Activated naive CD4-positive, alpha-beta T cell treated with anti-CD3 and anti-CD28 coated beads, Interleukin-2, amount 10 ng/mL, durations not matched to agents 7 days and 5 days (primary cell): ENCODE measurements at regions not wholly inside any gene's neighbourhood (a gene's known extent, or its start where the extent isn't known, plus 50 kb on each side); places are given as distances from the start of the nearest gene placed in this dataset.

Source experiments
- CTCF ChIA-PET: fragments of 350-600 bp; sonication (Branson Sonifier 250); formaldehyde crosslinking; loops from one replicate; lab custom pipeline; 2021; ENCODE audit warnings: antibody characterized with exemption; lab: Charles Lee
- DNase-seq: peaks from one replicate; pipeline ENCODE4 v3.0.0-alpha.2; 2020
- H3K27ac Mint-ChIP-seq: one replicate; pipeline ENCODE4 v1.8.0; 2021; ENCODE audit warnings: mild to moderate bottlenecking, moderate library complexity, mixed read lengths
- H3K27me3 Mint-ChIP-seq: one replicate; pipeline ENCODE4 v1.8.0; 2021; ENCODE audit warnings: mild to moderate bottlenecking, mixed read lengths
- H3K36me3 Mint-ChIP-seq: one replicate; pipeline ENCODE4 v1.8.0; 2021; ENCODE audit warnings: mixed read lengths
- H3K4me1 Mint-ChIP-seq: one replicate; pipeline ENCODE4 v1.8.0; 2021; ENCODE audit warnings: mixed read lengths
- H3K4me3 Mint-ChIP-seq: one replicate; pipeline ENCODE4 v1.8.0; 2021; ENCODE audit warnings: mild to moderate bottlenecking, moderate library complexity, mixed read lengths
- H3K9me3 Mint-ChIP-seq: one replicate; pipeline ENCODE4 v1.8.0; 2021; ENCODE audit warnings: mixed read lengths

GRCh38 chr12:77686760-77687159 is 143.9 kb upstream of the NAV3 start:
- Mint-ChIP-seq H3K4me3 (no peak overlapping the region), H3K27ac (no peak overlapping the region), H3K36me3 (no peaks in the 10 kb centered on the region), H3K9me3 (no peaks in the 10 kb centered on the region), H3K4me1 (no peaks in the 10 kb centered on the region), H3K27me3 (no peaks in the 10 kb centered on the region)
- CTCF ChIA-PET = no interaction called here
- DNase-seq = no peak

GRCh38 chr12:77685901-77686300 is 144.8 kb upstream of the NAV3 start:
- no peaks in the 10 kb centered on the region for H3K36me3 Mint-ChIP-seq
- no peak overlapping the region for H3K27ac Mint-ChIP-seq
- CTCF ChIA-PET = interaction anchor here (1.4 kb wide), 1 partner anchor 9 kb away, joined by 3 read pairs; no protein-coding TSS in a partner anchor
- no peaks in the 10 kb centered on the region for H3K4me1 Mint-ChIP-seq
- no peak for DNase-seq
- no peak overlapping the region for H3K4me3 Mint-ChIP-seq
- H3K27me3 Mint-ChIP-seq = no peaks in the 10 kb centered on the region
- H3K9me3 Mint-ChIP-seq = no peaks in the 10 kb centered on the region

- peak; percentile 25 for DNase-seq
- Mint-ChIP-seq H3K36me3 (no peaks in the 10 kb centered on the region), H3K27ac (no peak overlapping the region), H3K4me1 (no peaks in the 10 kb centered on the region), H3K9me3 (no peaks in the 10 kb centered on the region), H3K4me3 (no peak overlapping the region), H3K27me3 (no peaks in the 10 kb centered on the region)
- CTCF ChIA-PET = interaction anchor here (1.4 kb wide), 1 partner anchor 10 kb away, joined by 3 read pairs; no protein-coding TSS in a partner anchor
Measured at GRCh38 chr12:77685112-77685511, 145.6 kb upstream of the NAV3 start.

- no peak overlapping the region for H3K4me3 Mint-ChIP-seq
- no peak for DNase-seq
- no peaks in the 10 kb centered on the region for H3K27me3 Mint-ChIP-seq
- H3K36me3 Mint-ChIP-seq = no peaks in the 10 kb centered on the region
- CTCF ChIA-PET = no interaction called here
- H3K4me1 Mint-ChIP-seq = no peaks in the 10 kb centered on the region
- H3K9me3 Mint-ChIP-seq = peaks cover 3% of the 10 kb centered on the region
- no peak overlapping the region for H3K27ac Mint-ChIP-seq
Measured at GRCh38 chr12:77682488-77682887, 148.2 kb upstream of the NAV3 start.

GRCh38 chr12:77681726-77682125 is 149.0 kb upstream of the NAV3 start:
- CTCF ChIA-PET = no interaction called here
- H3K27ac Mint-ChIP-seq = no peak overlapping the region

GRCh38 chr12:77679686-77680085 is 151.0 kb upstream of the NAV3 start:
- no peaks in the 10 kb centered on the region for H3K27me3 Mint-ChIP-seq
- H3K27ac Mint-ChIP-seq = no peak overlapping the region
- CTCF ChIA-PET = no interaction called here
- H3K4me1 Mint-ChIP-seq = no peaks in the 10 kb centered on the region
- H3K36me3 Mint-ChIP-seq = no peaks in the 10 kb centered on the region
- peaks cover 3% of the 10 kb centered on the region for H3K9me3 Mint-ChIP-seq
- DNase-seq = no peak
- H3K4me3 Mint-ChIP-seq = no peak overlapping the region

More at GRCh38 chr12:77681726-77682125, 149.0 kb upstream of the NAV3 start:
- Mint-ChIP-seq H3K27me3 (no peaks in the 10 kb centered on the region), H3K4me1 (no peaks in the 10 kb centered on the region), H3K4me3 (no peak overlapping the region), H3K36me3 (no peaks in the 10 kb centered on the region), H3K9me3 (peaks cover 3% of the 10 kb centered on the region)
- no peak for DNase-seq

- H3K27me3 Mint-ChIP-seq = no peaks in the 10 kb centered on the region
- no peak for DNase-seq
- CTCF ChIA-PET = no interaction called here
- H3K4me3 Mint-ChIP-seq = no peak overlapping the region
- H3K4me1 Mint-ChIP-seq = no peaks in the 10 kb centered on the region
- no peaks in the 10 kb centered on the region for H3K36me3 Mint-ChIP-seq
- H3K27ac Mint-ChIP-seq = no peak overlapping the region
- H3K9me3 Mint-ChIP-seq = peaks cover 3% of the 10 kb centered on the region
Measured at GRCh38 chr12:77678621-77679020, 152.1 kb upstream of the NAV3 start.

GRCh38 chr12:77667101-77667500 is 163.6 kb upstream of the NAV3 start:
- no peak overlapping the region for H3K4me3 Mint-ChIP-seq
- CTCF ChIA-PET = no interaction called here
- DNase-seq = no peak

GRCh38 chr12:77648716-77649115 is 182.0 kb upstream of the NAV3 start:
- peaks cover 1% of the 10 kb centered on the region for H3K9me3 Mint-ChIP-seq
- CTCF ChIA-PET = no interaction called here
- H3K4me3 Mint-ChIP-seq = no peak overlapping the region
- H3K27me3 Mint-ChIP-seq = no peaks in the 10 kb centered on the region
- no peak for DNase-seq
- H3K36me3 Mint-ChIP-seq = no peaks in the 10 kb centered on the region
- H3K4me1 Mint-ChIP-seq = no peaks in the 10 kb centered on the region
- no peak overlapping the region for H3K27ac Mint-ChIP-seq

More at GRCh38 chr12:77667101-77667500, 163.6 kb upstream of the NAV3 start:
- H3K4me1 Mint-ChIP-seq = no peaks in the 10 kb centered on the region
- no peaks in the 10 kb centered on the region for H3K27me3 Mint-ChIP-seq
- peaks cover 10% of the 10 kb centered on the region for H3K9me3 Mint-ChIP-seq
- H3K36me3 Mint-ChIP-seq = no peaks in the 10 kb centered on the region
- H3K27ac Mint-ChIP-seq = no peak overlapping the region

GRCh38 chr12:77645966-77646598 is 184.6 kb upstream of the NAV3 start:
- Mint-ChIP-seq H3K9me3 (no peaks in the 10 kb centered on the region), H3K27me3 (no peaks in the 10 kb centered on the region), H3K36me3 (no peaks in the 10 kb centered on the region), H3K4me3 (no peak overlapping the region), H3K4me1 (no peaks in the 10 kb centered on the region), H3K27ac (no peak overlapping the region)
- CTCF ChIA-PET = no interaction called here
- DNase-seq = no peak

- Mint-ChIP-seq H3K4me3 (no peak overlapping the region), H3K9me3 (no peaks in the 10 kb centered on the region), H3K27me3 (no peaks in the 10 kb centered on the region), H3K4me1 (no peaks in the 10 kb centered on the region), H3K36me3 (no peaks in the 10 kb centered on the region), H3K27ac (no peak overlapping the region)
- CTCF ChIA-PET = no interaction called here
- no peak for DNase-seq
Measured at GRCh38 chr12:77644915-77645605, 185.6 kb upstream of the NAV3 start.

GRCh38 chr12:77642246-77642645 is 188.4 kb upstream of the NAV3 start:
- H3K27ac Mint-ChIP-seq = no peak overlapping the region
- no peaks in the 10 kb centered on the region for H3K4me1 Mint-ChIP-seq
- H3K27me3 Mint-ChIP-seq = no peaks in the 10 kb centered on the region
- no peaks in the 10 kb centered on the region for H3K9me3 Mint-ChIP-seq
- DNase-seq = no peak
- no peaks in the 10 kb centered on the region for H3K36me3 Mint-ChIP-seq
- CTCF ChIA-PET = no interaction called here
- no peak overlapping the region for H3K4me3 Mint-ChIP-seq

GRCh38 chr12:77640356-77640755 is 190.3 kb upstream of the NAV3 start:
- Mint-ChIP-seq H3K27ac (no peak overlapping the region), H3K9me3 (peaks cover 3% of the 10 kb centered on the region), H3K36me3 (no peaks in the 10 kb centered on the region), H3K27me3 (no peaks in the 10 kb centered on the region), H3K4me3 (no peak overlapping the region), H3K4me1 (no peaks in the 10 kb centered on the region)
- CTCF ChIA-PET = no interaction called here
- no peak for DNase-seq

- Mint-ChIP-seq H3K4me1 (no peaks in the 10 kb centered on the region), H3K36me3 (no peaks in the 10 kb centered on the region), H3K27me3 (no peaks in the 10 kb centered on the region), H3K9me3 (no peaks in the 10 kb centered on the region), H3K4me3 (no peak overlapping the region), H3K27ac (no peak overlapping the region)
- DNase-seq = no peak
- CTCF ChIA-PET = no interaction called here
Measured at GRCh38 chr12:77630790-77631445, 199.8 kb upstream of the NAV3 start.

- CTCF ChIA-PET = no interaction called here
- H3K4me3 Mint-ChIP-seq = no peak overlapping the region
- H3K27ac Mint-ChIP-seq = no peak overlapping the region
- no peaks in the 10 kb centered on the region for H3K36me3 Mint-ChIP-seq
- peaks cover 2% of the 10 kb centered on the region for H3K9me3 Mint-ChIP-seq
- no peaks in the 10 kb centered on the region for H3K4me1 Mint-ChIP-seq
- DNase-seq = no peak
- H3K27me3 Mint-ChIP-seq = no peaks in the 10 kb centered on the region
Measured at GRCh38 chr12:77630344-77630743, 200.3 kb upstream of the NAV3 start.
